ENCODE measurements at regions not wholly inside any gene's neighbourhood (a gene's known extent, or its start where the extent isn't known, plus 50 kb on each side); places are given as distances from the start of the nearest gene placed in this dataset.

GRCh38 chr16:66273053-66273452, 93.4 kb upstream of the CDH5 start:
- no peak overlapping the region for H3K4me3 ChIP-seq (replicated peaks in 1 of 2; ENCODE audit: low read depth in 2 of 2, low read length in 2 of 2)
- TF ChIP-seq CTCF (IDR thresholded peaks at IDR 0.05; ENCODE audit: low read depth, low read length) = no peak
- no peak for DNase-seq (ENCODE audit: low read depth in 2 of 2)

- no peak for DNase-seq (ENCODE audit: low read depth in 2 of 2)
- no peak overlapping the region for H3K4me3 ChIP-seq (replicated peaks in 1 of 2; ENCODE audit: low read depth in 2 of 2, low read length in 2 of 2)
- no peak for TF ChIP-seq CTCF (IDR thresholded peaks at IDR 0.05; ENCODE audit: low read depth, low read length)
Observed at GRCh38 chr16:66272461-66272860, 94.0 kb upstream of the CDH5 start.

GRCh38 chr16:66271074-66272060, 95.1 kb upstream of the CDH5 start:
- no peak for TF ChIP-seq CTCF (IDR thresholded peaks at IDR 0.05; ENCODE audit: low read depth, low read length)
- H3K4me3 ChIP-seq (replicated peaks in 1 of 2; ENCODE audit: low read depth in 2 of 2, low read length in 2 of 2) = no peak overlapping the region
- no peak for DNase-seq (ENCODE audit: low read depth in 2 of 2)

GRCh38 chr16:66270333-66270927, 96.1 kb upstream of the CDH5 start:
- peak; percentile 57 to 82 for DNase-seq (ENCODE audit: low read depth in 2 of 2)
- peak; percentile 43 for TF ChIP-seq CTCF (IDR thresholded peaks at IDR 0.05; ENCODE audit: low read depth, low read length)
- peak overlapping the region in 1 of 2 donors; percentile 37 for H3K4me3 ChIP-seq (replicated peaks in 1 of 2; ENCODE audit: low read depth in 2 of 2, low read length in 2 of 2)

- H3K4me3 ChIP-seq (replicated peaks in 1 of 2; ENCODE audit: low read depth in 2 of 2, low read length in 2 of 2) = peak overlapping the region in 1 of 2 donors; percentile 37
- DNase-seq (ENCODE audit: low read depth in 2 of 2) = peak in 1 of 2 donors; percentile 54
- no peak for TF ChIP-seq CTCF (IDR thresholded peaks at IDR 0.05; ENCODE audit: low read depth, low read length)
Observed at GRCh38 chr16:66269617-66270332, 96.7 kb upstream of the CDH5 start.

GRCh38 chr16:66267292-66268014, 99.0 kb upstream of the CDH5 start:
- DNase-seq (ENCODE audit: low read depth in 2 of 2) = peak in 1 of 2 donors; percentile 14
- TF ChIP-seq CTCF (IDR thresholded peaks at IDR 0.05; ENCODE audit: low read depth, low read length) = no peak
- H3K4me3 ChIP-seq (replicated peaks in 1 of 2; ENCODE audit: low read depth in 2 of 2, low read length in 2 of 2) = no peak overlapping the region

All from cardiac fibroblast (primary cell).